Kidney epithelial cell (primary cell): ENCODE measurements at regions not wholly inside any gene's neighbourhood (a gene's known extent, or its start where the extent isn't known, plus 50 kb on each side); places are given as distances from the start of the nearest gene placed in this dataset.

Experiments used
- DNase-seq: peaks from one replicate; pipeline ENCODE4 v3.0.0-alpha.2; 2010; ENCODE audit warnings: low read depth
- H3K27me3 ChIP-seq: 2 replicates; pipeline ENCODE4 v1.6.0; 2011; ENCODE audit warnings: low read length; ENCODE audit not compliant: control insufficient read depth, insufficient read depth
- H3K36me3 ChIP-seq: 2 replicates; pipeline ENCODE4 v1.5.1; 2011; ENCODE audit warnings: low read length; ENCODE audit not compliant: control insufficient read depth, insufficient read depth
- H3K4me3 ChIP-seq: 2 replicates; pipeline ENCODE4 v1.5.1; 2011; ENCODE audit warnings: low read depth, mild to moderate bottlenecking, control low read depth, low read length
- CTCF ChIP-seq: IDR thresholded peaks from 2 replicates; pipeline ENCODE4 v1.5.1; 2011; ENCODE audit warnings: mild to moderate bottlenecking, moderate library complexity, low read length, control low read depth, inconsistent platforms; ENCODE audit not compliant: insufficient read depth, poor library complexity, severe bottlenecking

GRCh38 chr11:115767047-115767802, 263.0 kb upstream of the CADM1 start:
- no peak overlapping the region for H3K4me3 ChIP-seq
- no peaks in the 10 kb centered on the region for H3K36me3 ChIP-seq
- no peak for DNase-seq
- TF ChIP-seq CTCF, result no peak
- H3K27me3 ChIP-seq, result no peaks in the 10 kb centered on the region

GRCh38 chr11:115766561-115766960, 262.3 kb upstream of the CADM1 start:
- Histone ChIP-seq H3K4me3 (no peak overlapping the region), H3K36me3 (no peaks in the 10 kb centered on the region), H3K27me3 (no peaks in the 10 kb centered on the region)
- no peak for TF ChIP-seq CTCF
- DNase-seq, result no peak

- TF ChIP-seq CTCF, result no peak
- Histone ChIP-seq H3K36me3 (no peaks in the 10 kb centered on the region), H3K4me3 (no peak overlapping the region), H3K27me3 (no peaks in the 10 kb centered on the region)
- DNase-seq, result no peak
These were observed 261.6 kb upstream of the CADM1 start for GRCh38 chr11:115765803-115766239.

GRCh38 chr11:115764176-115764575, 260.0 kb upstream of the CADM1 start:
- H3K4me3 ChIP-seq, result no peak overlapping the region
- no peaks in the 10 kb centered on the region for H3K36me3 ChIP-seq
- DNase-seq, result no peak
- peaks cover 3% of the 10 kb centered on the region for H3K27me3 ChIP-seq
- no peak for TF ChIP-seq CTCF

GRCh38 chr11:115761817-115762216, 257.6 kb upstream of the CADM1 start:
- TF ChIP-seq CTCF, result no peak
- H3K27me3 ChIP-seq, result peaks cover 3% of the 10 kb centered on the region
- no peak for DNase-seq
- no peak overlapping the region for H3K4me3 ChIP-seq
- H3K36me3 ChIP-seq, result no peaks in the 10 kb centered on the region

- H3K36me3 ChIP-seq, result no peaks in the 10 kb centered on the region
- TF ChIP-seq CTCF, result no peak
- no peak for DNase-seq
These were observed 257.1 kb upstream of the CADM1 start for GRCh38 chr11:115761348-115761747.

More at GRCh38 chr11:115761348-115761747, 257.1 kb upstream of the CADM1 start:
- no peak overlapping the region for H3K4me3 ChIP-seq
- peaks cover 3% of the 10 kb centered on the region for H3K27me3 ChIP-seq
